ENCODE measurements at regions not wholly inside any gene's neighbourhood (a gene's known extent, or its start where the extent isn't known, plus 50 kb on each side); places are given as distances from the start of the nearest gene placed in this dataset.
"Not testable (repeated sequence)": the region's sequence is repeated elsewhere in the genome, so short reads cannot be mapped to it uniquely, and the experiment has no call there.

DNA sequence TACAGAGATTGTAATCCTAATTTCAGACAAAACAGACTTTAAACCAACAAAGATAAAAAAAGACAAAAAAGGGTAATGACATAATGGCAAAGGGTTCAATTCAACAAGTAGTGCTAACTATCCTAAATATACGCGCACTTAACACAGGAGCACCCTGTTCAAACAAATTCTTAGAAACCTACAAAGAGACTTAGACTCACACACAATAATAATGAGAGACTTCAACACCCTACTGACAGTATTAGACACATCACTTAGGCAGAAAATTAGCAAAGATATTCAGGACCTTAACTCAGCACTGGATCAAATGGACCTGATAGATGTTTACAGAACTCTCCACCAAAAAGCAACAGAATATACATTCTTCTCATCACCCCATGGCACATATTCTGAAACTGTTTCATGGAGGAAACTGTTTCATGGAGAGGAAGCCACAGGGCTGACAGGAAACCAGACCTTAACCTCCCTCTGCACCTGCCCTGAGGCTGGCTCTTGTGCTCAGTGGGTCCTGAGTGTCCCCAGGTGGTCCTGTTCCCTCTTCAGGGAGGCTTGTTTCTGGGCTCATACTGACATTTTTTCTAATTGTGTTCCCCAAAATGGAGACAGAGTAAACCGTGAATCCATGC, 54.7 kb downstream of the OR4M2 start:
- not testable (repeated sequence) for DNase-seq

DNA sequence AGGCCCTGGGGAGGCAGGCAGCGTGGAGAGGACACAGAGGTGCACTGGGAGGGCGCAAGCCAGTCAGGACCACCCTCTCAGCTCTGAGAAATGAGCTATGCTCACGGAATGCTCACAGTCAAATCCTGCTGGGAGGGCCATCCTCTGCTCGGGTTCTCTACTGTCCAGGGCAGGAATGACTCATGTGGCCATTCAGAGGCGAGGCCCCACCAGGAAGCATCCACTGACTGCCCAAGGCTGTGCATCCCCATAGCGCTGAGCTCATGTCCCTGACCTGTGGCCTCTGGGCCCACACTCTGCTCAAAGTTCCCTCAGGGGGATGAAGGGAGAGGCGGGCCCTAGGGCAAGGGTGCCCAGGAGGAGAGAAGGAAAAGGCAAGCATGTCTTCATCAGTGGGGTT, 57.2 kb downstream of the OR4M2 start:
- not testable (repeated sequence) for DNase-seq

DNA sequence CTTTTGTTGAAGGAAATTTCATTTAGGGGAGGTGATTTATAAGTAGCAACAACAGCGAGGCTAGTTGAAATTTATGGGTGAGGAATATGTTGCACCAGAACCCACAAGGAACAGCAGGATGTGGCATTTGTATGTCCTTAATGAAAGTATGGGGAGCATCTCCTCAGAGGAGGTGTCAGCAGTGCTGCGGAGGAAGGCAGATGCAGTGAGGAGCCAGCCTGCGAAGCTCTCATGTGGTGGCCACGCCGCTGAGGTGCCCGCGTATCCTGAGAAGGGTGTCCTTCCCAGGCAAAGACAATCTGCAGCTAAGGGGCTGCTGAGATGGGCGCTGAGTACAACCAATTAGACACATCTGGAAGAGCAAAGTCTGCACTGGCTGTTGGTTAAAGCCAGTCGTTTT, 60.8 kb downstream of the OR4M2 start:
- not testable (repeated sequence) for DNase-seq

DNA sequence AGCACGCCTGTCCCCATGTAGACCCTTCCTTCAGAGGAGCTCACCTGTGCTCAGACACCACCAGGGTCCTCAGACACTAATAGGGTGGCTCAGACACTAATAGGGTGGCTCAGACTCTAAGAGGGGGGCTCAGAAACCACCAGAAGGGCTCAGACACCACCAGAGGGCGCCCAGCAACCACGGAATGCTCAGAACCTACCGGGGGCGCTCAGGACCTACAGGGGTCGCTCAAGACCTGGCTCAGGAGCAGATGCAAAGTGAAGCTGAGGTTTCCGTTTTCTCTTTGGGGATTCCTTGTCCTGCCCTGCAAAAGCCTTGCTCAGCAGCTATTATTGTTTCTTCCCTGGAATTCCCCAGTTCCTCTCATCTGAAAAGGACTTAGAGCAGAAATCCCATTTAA, 67.8 kb downstream of the OR4M2 start:
- not testable (repeated sequence) for DNase-seq

DNA sequence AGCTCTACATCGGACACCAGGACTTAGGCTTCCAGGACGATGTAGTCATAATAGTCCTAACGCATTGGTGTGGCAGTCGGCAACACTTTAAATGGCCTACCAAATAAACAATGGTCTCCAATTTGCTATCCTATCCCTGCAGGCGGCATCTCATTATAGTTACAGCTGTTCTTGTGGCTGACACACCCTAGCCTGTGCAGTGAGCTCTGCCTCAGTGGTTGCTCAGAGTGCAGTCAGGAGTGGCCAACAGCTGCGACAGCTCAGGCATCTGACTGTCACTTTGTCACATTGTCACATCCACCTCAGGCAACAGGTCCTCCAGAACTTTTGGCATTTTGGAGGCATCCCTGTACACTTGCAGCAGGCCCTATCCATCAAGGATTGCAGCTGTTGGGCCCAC, 77.9 kb downstream of the OR4M2 start:
- DNase-seq, result not testable (repeated sequence)

DNA sequence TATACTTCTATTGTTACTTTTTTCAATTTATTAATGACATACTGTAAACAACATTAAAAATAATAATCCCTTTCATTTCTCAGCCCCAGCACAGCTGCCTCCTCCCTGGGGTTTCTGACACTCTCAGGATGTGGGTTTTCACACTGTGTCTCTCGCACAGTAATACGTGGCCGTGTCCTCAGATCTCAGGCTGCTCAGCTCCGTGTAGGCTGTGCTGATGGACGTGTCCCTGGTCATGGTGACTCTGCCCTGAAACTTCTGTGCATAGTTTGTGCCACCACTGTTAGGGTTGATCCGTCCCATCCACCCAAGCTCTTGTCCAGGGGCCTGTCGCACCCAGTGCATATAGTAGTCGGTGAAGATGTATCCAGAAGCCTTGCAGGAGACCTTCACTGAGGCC, 80.0 kb downstream of the OR4M2 start:
- DNase-seq, result not testable (repeated sequence)

DNA sequence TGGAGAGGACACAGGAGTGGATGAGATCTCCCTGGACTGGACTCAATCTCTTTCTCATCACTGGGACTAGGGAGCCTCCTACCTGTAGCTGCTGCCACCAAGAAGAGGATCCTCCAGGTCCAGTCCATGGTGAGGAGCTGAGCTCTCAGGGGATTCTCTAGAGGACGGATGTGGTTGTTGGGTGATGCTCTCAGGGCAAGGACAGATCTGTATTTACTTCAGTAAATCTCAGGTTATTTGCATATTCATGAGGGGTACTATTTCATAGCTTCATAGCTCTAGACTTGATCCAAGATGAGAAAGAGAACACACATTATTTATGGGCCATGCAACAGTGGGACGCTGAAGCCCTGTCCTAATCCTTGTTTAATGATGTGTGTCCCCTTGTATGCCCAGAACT, 80.4 kb downstream of the OR4M2 start:
- not testable (repeated sequence) for DNase-seq

DNA sequence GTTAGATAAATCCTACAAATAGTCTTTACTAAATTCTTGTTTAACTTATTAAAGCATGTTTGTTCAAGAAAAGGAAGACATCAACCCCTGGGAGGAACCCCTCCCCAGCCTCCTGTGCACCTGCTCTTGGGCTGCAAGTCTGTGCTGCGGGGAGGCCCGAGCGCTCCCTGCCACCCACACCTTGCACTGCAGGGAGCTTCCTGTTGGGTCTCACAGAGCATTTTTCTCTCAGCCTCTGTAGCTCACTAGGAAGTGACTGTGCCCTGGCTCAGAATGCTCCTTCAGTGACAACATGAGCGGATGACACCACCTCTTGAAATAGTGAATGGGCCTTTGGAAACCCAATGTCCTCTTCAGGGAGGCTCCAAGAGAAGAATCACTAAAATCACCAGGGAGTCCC, 81.1 kb downstream of the OR4M2 start:
- DNase-seq, result not testable (repeated sequence)

DNA sequence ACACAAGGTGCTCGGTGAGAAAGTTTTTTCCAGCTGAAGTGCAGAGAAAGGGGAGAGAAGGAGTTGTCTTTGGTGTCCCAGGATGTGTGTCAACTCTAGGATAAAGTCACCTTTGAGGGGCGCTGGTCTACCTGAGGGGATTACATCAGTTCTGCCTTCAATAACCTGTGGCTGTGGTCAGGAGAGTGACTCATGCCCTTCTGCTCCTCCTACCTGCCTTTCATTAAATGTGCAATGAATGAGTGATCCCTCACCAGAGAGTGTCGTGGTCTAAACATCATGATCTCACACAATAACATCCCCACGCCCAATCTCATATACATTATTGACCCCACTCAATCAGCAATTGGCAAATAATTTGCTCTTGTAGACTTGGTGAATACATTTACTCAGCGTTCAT, 83.4 kb downstream of the OR4M2 start:
- DNase-seq, result not testable (repeated sequence)

DNA sequence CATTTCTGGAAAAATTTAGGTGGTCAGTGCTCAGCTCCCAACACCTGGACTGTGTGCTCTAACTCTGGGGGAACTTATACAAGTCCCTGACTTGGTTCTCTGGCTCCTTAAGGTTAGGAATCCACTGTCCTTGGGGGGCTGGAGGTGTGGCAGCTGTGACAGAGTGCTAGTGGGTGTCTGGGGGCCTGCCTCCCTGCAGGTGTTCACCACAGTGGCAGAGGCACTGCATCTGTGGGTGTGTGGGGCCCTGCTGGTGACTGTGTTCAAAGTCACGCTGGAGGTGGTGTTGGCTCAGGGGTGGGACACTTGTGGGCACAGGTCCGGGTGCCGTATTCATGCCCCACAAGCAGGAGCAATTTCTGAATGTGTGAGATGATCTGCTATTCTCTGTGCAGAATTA, 87.2 kb downstream of the OR4M2 start:
- peak; percentile 51 for DNase-seq

DNA sequence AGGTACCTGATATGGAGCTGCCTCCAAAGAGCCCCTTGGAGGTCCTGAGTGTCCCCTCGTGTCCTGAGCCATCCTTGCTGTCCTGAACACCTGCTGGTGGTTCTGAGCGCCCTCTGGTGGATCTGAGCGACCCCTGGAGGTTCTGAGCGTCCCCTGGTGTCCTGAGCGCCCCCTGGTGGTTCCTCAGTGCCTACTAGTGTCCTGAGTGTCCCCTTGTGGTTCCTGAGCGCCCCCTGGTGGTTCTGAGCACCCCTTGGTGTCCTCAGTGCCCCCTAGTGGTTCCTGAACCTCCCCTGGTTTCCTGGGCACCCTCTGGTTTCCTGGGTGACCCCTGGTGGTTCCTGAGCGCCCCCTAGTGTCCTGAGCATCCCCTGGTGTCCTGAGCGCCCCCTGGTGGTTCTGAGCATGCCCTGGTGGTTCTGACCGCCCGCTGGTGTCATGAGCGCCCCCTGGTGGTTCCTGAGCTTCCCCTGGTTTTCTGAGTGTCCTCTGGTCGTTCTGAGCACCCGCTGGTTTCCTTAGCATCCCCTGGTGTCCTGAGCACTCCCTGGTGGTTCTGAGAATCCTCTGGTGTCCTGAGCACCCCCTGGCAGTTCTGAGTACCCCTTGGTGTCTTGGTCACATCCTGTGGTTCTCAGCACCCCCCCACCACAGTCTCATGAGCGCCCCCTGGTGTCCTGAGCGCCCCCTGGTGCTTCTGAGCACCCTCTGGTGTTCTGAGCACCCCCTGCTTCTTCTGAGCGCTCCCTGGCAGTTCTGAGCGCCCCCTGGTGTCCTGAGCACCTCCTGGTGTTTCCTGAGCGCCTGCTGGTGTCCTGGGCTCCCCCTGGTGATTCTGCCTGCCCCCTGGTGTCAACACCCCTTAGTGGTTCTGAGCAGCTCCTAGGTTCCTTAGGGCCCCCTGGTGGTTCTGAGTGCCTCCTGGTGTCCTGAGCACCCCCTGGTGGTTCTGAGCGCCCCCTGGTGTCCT, 93.0 kb downstream of the OR4M2 start:
- not testable (repeated sequence) for DNase-seq

DNA sequence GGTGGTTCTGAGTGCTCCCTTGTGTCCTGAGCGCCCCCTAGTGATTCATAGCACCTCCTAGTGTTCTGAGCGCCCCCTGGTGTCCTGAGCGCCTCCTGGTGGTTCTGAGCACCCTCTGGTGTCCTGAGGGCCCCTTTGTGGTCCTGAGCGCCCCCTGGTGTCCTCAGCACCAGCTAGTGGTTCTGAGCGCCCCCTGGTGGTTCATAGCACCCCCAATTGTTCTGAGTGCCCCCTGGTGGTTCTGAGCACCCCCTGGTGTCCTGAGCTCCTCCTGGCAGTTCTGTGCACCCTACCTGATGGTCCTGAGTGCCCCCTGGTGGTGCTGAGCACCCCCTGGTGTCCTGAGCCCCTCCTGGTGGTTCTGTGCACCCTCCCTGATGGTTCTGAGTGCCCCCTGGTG, 93.8 kb downstream of the OR4M2 start:
- DNase-seq, result not testable (repeated sequence)

DNA sequence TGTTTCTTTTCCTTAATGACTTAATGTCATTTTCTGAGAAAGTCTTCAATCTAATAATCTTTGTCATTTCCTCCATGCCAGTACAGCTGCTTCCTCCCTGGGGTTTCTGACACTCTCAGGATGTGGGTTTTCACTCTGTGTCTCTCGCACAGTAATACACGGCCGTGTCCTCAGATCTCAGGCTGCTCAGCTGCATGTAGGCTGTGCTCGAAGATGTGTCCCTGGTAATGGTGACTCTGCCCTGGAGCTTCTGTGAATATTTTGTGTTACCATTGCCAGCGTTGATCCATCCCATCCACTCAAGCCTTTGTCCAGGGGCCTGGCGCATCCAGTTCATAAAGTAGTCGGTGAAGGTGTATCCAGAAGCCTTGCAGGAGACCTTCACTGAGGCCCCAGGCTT, 97.6 kb downstream of the OR4M2 start:
- not testable (repeated sequence) for DNase-seq

DNA sequence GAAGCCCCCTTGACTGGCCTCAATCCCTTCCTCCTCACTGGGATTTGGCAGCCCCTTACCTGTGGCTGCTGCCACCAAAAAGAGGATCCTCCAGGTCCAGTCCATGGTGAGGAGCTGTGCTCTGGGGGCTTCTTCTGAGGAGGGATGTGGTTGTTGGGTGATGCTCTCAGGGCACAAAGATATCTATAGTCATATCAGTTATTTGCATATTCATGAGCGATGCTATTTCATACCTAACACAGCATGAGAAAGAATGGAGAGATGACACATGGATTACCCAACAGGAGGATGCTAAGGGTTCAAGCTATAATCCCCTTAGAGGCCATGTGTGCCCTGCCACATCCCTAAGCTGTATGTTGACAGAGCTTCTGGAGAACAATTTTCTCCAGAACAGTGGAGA, 98.1 kb downstream of the OR4M2 start:
- DNase-seq, result not testable (repeated sequence)

DNA sequence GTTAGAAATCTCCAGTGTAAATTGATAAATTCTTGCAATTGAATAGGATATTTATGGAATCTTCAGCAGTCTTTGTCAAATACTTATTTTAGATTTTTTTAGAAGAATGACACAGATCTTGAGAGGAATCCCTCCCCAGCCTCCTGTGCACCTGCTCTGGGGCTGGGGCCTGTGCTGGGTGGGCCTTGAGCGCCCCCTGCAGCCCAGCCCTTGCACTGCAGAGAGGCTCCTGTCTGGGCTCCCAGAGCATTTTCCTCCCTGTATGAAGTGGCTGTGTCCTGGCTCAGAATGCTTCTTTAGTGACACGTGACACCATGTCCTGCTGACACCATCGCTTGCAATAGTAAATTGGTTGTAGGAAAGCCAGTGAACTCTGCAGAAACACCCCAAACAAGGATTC, 98.7 kb downstream of the OR4M2 start:
- DNase-seq, result not testable (repeated sequence)

DNA sequence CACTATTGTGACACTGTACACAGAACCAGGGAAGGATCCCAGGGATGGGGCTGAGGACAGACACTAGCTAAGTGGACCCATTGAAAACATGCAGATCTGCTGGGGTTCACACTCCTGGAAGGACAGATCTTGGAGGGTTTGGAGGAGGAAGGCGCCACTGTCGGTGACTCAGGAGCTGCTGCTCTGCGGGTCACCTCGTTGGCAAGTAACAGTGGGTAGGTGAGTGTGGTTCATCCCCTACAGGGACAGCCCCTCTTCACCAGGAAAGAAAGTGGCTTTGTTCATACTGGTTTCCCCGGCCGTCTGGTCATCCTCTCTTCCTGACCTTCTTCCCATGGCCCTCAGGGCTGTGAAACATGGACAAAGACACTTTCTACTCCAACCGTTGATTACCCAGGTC, 100.3 kb downstream of the OR4M2 start:
- DNase-seq, result not testable (repeated sequence)

DNA sequence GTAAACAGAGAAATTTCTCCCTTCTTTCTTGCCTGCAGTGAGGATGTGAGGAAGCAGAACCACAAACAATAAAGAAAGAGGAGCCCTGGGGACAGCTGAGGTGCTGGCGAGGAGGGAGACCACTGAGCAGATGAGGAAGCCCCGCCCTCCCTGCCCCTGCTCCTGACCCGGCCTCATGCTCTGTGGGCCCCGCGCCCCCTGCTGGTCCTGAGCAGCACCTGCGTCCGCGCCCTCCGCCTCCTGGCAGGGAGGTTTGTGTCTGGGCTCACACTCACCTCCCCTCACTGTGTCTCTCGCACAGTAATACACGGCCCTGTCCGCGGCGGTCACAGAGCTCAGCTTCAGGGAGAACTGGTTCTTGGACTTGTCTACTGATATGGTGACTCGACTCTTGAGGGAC, 104.4 kb downstream of the OR4M2 start:
- not testable (repeated sequence) for DNase-seq

DNA sequence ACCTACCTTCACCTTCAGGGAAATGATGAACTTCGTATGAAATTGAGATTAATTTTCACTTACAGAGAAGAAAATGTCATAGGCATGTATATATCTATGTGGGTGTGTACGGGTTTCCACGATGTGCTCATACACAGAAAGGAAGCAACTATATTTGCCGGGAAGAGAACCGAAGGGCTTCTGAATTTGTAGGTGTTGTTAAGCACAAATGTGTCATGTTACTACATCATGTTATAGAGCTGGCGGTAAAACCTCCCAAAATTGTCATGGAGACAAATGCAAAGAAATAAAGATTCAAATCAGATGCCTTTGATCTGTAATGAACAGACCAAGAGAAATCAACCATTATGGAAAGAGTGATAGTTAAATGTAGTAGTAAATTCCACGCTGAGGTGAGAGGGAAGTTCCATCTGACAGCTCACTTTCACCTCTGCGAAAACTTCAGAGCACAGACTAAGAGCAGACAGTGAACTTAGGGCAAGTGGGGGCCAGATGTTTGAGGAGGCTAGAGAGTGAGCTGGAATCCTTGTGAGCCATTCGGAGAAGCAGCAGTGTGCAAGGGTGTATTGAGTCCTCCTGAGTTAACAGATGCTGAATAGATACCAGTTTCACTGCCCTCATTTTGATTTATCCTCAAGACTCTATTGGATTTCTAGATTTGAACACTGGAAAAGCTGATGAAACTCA, 106.7 kb downstream of the OR4M2 start:
- not testable (repeated sequence) for DNase-seq

DNA sequence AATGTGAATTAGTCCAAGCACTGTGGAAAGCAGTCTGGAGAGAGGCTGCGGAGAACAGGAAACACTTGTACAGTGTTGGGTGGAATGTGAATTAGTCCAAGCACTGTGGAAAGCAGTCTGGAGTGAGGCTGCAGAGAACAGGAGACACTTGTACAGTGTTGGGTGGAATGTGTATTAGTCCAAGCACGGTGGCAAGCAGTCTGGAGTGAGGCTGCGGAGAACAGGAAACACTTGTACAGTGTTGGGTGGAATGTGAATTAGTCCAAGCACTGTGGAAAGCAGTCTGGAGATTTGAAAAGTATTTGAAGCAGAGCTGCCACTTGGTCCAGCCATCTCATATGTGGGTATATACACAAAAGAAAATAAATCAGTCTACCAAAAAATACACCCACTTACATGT, 111.5 kb downstream of the OR4M2 start:
- not testable (repeated sequence) for DNase-seq

DNA sequence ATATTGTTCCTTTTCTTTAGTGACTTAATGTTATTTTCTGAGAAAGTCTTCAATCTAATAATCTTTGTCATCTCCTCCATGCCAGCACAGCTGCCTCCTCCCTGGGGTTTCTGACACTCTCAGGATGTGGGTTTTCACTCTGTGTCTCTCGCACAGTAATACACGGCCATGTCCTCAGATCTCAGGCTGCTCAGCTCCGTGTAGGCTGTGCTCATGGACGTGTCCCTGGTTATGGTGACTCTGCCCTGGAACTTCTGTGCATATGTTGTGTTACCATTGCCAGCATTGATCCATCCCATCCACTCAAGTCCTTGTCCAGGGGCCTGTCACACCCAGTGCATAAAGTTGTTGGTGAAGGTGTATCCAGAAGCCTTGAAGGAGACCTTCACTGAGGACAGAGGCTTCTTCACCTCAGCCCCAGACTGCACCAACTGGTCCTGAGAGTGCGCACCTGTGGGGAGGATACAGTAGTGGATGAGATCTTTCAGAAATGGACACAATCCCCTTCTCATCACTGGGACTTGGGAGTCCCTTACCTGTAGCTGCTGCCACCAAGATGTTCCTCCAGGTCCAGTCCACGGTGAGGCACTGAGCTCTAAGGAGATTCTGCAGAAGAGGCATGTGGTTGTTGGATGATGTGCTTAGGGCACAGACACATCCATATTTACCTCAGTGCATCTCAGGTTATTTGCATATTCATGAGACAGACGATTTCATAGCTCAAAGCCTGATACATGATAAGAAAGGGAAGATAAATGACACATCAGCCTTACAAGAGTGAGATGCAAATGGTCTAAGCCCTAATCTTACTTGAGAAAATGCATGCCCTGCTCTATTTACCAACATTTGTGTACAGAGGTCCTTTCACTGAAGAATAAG, 114.7 kb downstream of the OR4M2 start:
- DNase-seq, result not testable (repeated sequence)

DNA sequence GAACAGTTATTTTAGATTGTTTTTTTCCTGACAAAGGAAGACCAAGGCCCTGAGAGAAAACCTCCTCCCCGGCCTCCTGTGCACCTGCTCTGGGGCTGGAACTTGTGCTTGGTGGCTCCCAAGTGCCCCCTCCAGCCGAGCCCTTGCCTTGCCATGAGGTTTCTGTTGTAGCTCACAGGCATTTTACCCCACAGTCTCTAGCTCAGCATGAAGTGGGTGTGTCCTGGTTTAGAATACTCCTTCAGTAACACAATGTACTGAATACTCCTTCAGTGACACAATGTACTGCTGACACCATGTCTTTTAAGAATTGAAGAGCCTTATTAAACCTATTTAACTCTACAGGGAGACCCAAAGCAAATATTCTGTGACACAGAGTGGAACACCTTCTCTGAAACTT, 116.1 kb downstream of the OR4M2 start:
- not testable (repeated sequence) for DNase-seq

DNA sequence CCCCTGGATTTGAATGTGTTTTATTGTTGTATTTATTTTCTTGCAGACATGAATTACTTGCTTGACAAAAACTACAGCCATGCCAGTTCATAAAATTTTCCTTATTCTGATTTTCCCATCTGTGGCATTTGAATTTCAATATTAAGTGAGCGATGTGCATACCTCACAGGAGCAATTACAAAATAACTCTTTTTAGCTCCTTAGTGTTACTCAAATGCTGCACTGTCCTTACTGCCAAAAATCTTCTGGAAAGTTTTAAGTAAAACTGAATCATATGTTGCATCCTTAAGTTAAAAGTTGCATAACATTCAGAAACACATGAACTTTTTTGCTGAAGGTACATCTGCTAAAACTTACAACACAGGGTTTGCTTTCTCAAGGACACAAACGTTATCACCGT, 120.1 kb downstream of the OR4M2 start:
- not testable (repeated sequence) for DNase-seq
